Large intestine (tissue), 3 donors: ENCODE measurements at regions not wholly inside any gene's neighbourhood (a gene's known extent, or its start where the extent isn't known, plus 50 kb on each side); places are given as distances from the start of the nearest gene placed in this dataset.
"Not testable (repeated sequence)": the region's sequence is repeated elsewhere in the genome, so short reads cannot be mapped to it uniquely, and the experiment has no call there.

Experiments used
- DNase-seq, 2 donors: peaks; one replicate each; pipeline versions ENCODE4 v3.0.0 to v3.0.0-alpha.2; 2013
- H3K27ac ChIP-seq: one replicate; pipeline ENCODE4 v1.5.1; 2013; ENCODE audit warnings: low read length
- H3K27me3 ChIP-seq: 2 replicates; pipeline ENCODE4 v1.6.1; 2013; ENCODE audit warnings: low read length; ENCODE audit not compliant: control insufficient read depth, insufficient read depth
- H3K36me3 ChIP-seq: 2 replicates; pipeline ENCODE4 v1.6.1; 2013; ENCODE audit warnings: low read length; ENCODE audit not compliant: control insufficient read depth, insufficient read depth
- H3K4me1 ChIP-seq: one replicate; pipeline ENCODE4 v1.6.1; 2013; ENCODE audit warnings: low read length; ENCODE audit not compliant: control insufficient read depth, insufficient read depth
- H3K4me3 ChIP-seq: one replicate; pipeline ENCODE4 v1.5.1; 2013; ENCODE audit warnings: low read length
- H3K9me3 ChIP-seq: one replicate; pipeline ENCODE4 v1.6.1; 2013; ENCODE audit warnings: mild to moderate bottlenecking, low read depth, low read length, moderate library complexity; ENCODE audit not compliant: control insufficient read depth
- WGBS: methylation state at CpG from one replicate; pipeline ENCODE4 v1.1.5; 2013; ENCODE audit warnings: low lambda C conversion rate; ENCODE audit not compliant: insufficient coverage; 5-methylcytosine and 5-hydroxymethylcytosine counted together

GRCh38 chr11:21650961-21651360 lies 541.9 kb upstream of the ANO5 start:
- WGBS: no CpG with 5 or more reads among the region's 1 CpG
- no peaks in the 10 kb centered on the region for H3K36me3 ChIP-seq
- DNase-seq: no peak
- H3K9me3 ChIP-seq: no peaks in the 10 kb centered on the region
- H3K27ac ChIP-seq: no peak overlapping the region
- no peak overlapping the region for H3K4me3 ChIP-seq
- H3K4me1 ChIP-seq: no peaks in the 10 kb centered on the region
- no peaks in the 10 kb centered on the region for H3K27me3 ChIP-seq

- H3K9me3 ChIP-seq: no peaks in the 10 kb centered on the region
- H3K27ac ChIP-seq: no peak overlapping the region
- no peak overlapping the region for H3K4me3 ChIP-seq
- H3K36me3 ChIP-seq: no peaks in the 10 kb centered on the region
- no peaks in the 10 kb centered on the region for H3K4me1 ChIP-seq
- 73% methylated on average over 2 of the region's 5 CpGs for WGBS
- no peak for DNase-seq
- no peaks in the 10 kb centered on the region for H3K27me3 ChIP-seq
Observed at GRCh38 chr11:21653951-21654421, 538.9 kb upstream of the ANO5 start.

GRCh38 chr11:21656065-21656464 lies 536.8 kb upstream of the ANO5 start:
- WGBS: 100% methylated on average over 2 of the region's 4 CpGs
- H3K9me3 ChIP-seq: no peaks in the 10 kb centered on the region
- H3K4me3 ChIP-seq: no peak overlapping the region

GRCh38 chr11:21658654-21659193 lies 534.2 kb upstream of the ANO5 start:
- Histone ChIP-seq H3K27me3 (no peaks in the 10 kb centered on the region), H3K4me3 (no peak overlapping the region), H3K27ac (no peak overlapping the region), H3K36me3 (no peaks in the 10 kb centered on the region), H3K4me1 (no peaks in the 10 kb centered on the region), H3K9me3 (no peaks in the 10 kb centered on the region)
- 92% methylated on average over 1 of the region's 4 CpGs for WGBS
- DNase-seq: no peak

More at GRCh38 chr11:21656065-21656464, 536.8 kb upstream of the ANO5 start:
- H3K27ac ChIP-seq: no peak overlapping the region
- DNase-seq: no peak
- H3K36me3 ChIP-seq: no peaks in the 10 kb centered on the region
- H3K27me3 ChIP-seq: no peaks in the 10 kb centered on the region
- H3K4me1 ChIP-seq: no peaks in the 10 kb centered on the region

- not testable (repeated sequence) for H3K9me3 ChIP-seq
- 100% methylated on average over 1 of the region's 2 CpGs for WGBS
Observed at GRCh38 chr11:21659377-21659776, 533.5 kb upstream of the ANO5 start.

GRCh38 chr11:21659961-21660360 lies 532.9 kb upstream of the ANO5 start:
- Histone ChIP-seq H3K27me3 (no peaks in the 10 kb centered on the region), H3K4me1 (no peaks in the 10 kb centered on the region), H3K36me3 (no peaks in the 10 kb centered on the region), H3K4me3 (no peak overlapping the region), H3K27ac (no peak overlapping the region), H3K9me3 (no peaks in the 10 kb centered on the region)
- DNase-seq: no peak

More at GRCh38 chr11:21659377-21659776, 533.5 kb upstream of the ANO5 start:
- H3K27me3 ChIP-seq, DNase-seq, H3K4me3 ChIP-seq, H3K27ac ChIP-seq, H3K36me3 ChIP-seq, H3K4me1 ChIP-seq: not testable (repeated sequence)

GRCh38 chr11:21675049-21675616 lies 517.8 kb upstream of the ANO5 start:
- no peaks in the 10 kb centered on the region for H3K36me3 ChIP-seq
- no peak overlapping the region for H3K27ac ChIP-seq
- no peaks in the 10 kb centered on the region for H3K27me3 ChIP-seq
- WGBS: 100% methylated on average over 1 of the region's 6 CpGs
- no peak for DNase-seq
- H3K9me3 ChIP-seq: no peaks in the 10 kb centered on the region
- no peak overlapping the region for H3K4me3 ChIP-seq
- H3K4me1 ChIP-seq: no peaks in the 10 kb centered on the region

GRCh38 chr11:21687643-21688042 lies 505.2 kb upstream of the ANO5 start:
- H3K36me3 ChIP-seq: no peaks in the 10 kb centered on the region
- peaks cover 3% of the 10 kb centered on the region for H3K9me3 ChIP-seq
- H3K4me3 ChIP-seq: no peak overlapping the region
- 80% methylated on average over 1 of the region's 1 CpG for WGBS
- no peaks in the 10 kb centered on the region for H3K27me3 ChIP-seq
- no peak overlapping the region for H3K27ac ChIP-seq
- no peaks in the 10 kb centered on the region for H3K4me1 ChIP-seq
- no peak for DNase-seq

- Histone ChIP-seq H3K4me1 (no peaks in the 10 kb centered on the region), H3K9me3 (no peaks in the 10 kb centered on the region), H3K27ac (no peak overlapping the region), H3K4me3 (no peak overlapping the region), H3K36me3 (no peaks in the 10 kb centered on the region), H3K27me3 (no peaks in the 10 kb centered on the region)
- DNase-seq: no peak
- WGBS: no CpG with 5 or more reads among the region's 2 CpGs
Observed at GRCh38 chr11:21704539-21704938, 488.3 kb upstream of the ANO5 start.

GRCh38 chr11:21707116-21707739 lies 485.7 kb upstream of the ANO5 start:
- no CpG with 5 or more reads among the region's 2 CpGs for WGBS
- Histone ChIP-seq H3K9me3 (no peaks in the 10 kb centered on the region), H3K27me3 (no peaks in the 10 kb centered on the region), H3K4me3 (no peak overlapping the region), H3K36me3 (no peaks in the 10 kb centered on the region), H3K27ac (peak overlapping the region; percentile 51), H3K4me1 (no peaks in the 10 kb centered on the region)
- DNase-seq: peak in 1 of 2 donors; percentile 17

GRCh38 chr11:21710809-21711208 lies 482.1 kb upstream of the ANO5 start:
- no CpG with 5 or more reads among the region's 1 CpG for WGBS

More at GRCh38 chr11:21710809-21711208, 482.1 kb upstream of the ANO5 start:
- H3K9me3 ChIP-seq: no peaks in the 10 kb centered on the region
- H3K36me3 ChIP-seq: no peaks in the 10 kb centered on the region
- DNase-seq: no peak
- H3K27me3 ChIP-seq: no peaks in the 10 kb centered on the region
- no peak overlapping the region for H3K27ac ChIP-seq
- no peaks in the 10 kb centered on the region for H3K4me1 ChIP-seq
- H3K4me3 ChIP-seq: no peak overlapping the region
